ENCODE measurements at regions not wholly inside any gene's neighbourhood (a gene's known extent, or its start where the extent isn't known, plus 50 kb on each side); places are given as distances from the start of the nearest gene placed in this dataset.

GRCh38 chr2:177076636-177077179 lies 135.9 kb upstream of the HNRNPA3 start:
- TF ChIP-seq, protein P1, sequence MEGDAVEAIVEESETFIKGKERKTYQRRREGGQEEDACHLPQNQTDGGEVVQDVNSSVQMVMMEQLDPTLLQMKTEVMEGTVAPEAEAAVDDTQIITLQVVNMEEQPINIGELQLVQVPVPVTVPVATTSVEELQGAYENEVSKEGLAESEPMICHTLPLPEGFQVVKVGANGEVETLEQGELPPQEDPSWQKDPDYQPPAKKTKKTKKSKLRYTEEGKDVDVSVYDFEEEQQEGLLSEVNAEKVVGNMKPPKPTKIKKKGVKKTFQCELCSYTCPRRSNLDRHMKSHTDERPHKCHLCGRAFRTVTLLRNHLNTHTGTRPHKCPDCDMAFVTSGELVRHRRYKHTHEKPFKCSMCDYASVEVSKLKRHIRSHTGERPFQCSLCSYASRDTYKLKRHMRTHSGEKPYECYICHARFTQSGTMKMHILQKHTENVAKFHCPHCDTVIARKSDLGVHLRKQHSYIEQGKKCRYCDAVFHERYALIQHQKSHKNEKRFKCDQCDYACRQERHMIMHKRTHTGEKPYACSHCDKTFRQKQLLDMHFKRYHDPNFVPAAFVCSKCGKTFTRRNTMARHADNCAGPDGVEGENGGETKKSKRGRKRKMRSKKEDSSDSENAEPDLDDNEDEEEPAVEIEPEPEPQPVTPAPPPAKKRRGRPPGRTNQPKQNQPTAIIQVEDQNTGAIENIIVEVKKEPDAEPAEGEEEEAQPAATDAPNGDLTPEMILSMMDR (IDR thresholded peaks at IDR 0.05; ENCODE audit: low read depth, low read length) = no peak
- Histone ChIP-seq H3K36me3 (no peaks in the 10 kb centered on the region), H3K4me1 (no peaks in the 10 kb centered on the region), H3K27me3 (no peaks in the 10 kb centered on the region), H3K9me3 (no peaks in the 10 kb centered on the region), H3K4me3 (ENCODE audit: low read depth, low read length) (no peak overlapping the region)
- no peak for DNase-seq

DNA sequence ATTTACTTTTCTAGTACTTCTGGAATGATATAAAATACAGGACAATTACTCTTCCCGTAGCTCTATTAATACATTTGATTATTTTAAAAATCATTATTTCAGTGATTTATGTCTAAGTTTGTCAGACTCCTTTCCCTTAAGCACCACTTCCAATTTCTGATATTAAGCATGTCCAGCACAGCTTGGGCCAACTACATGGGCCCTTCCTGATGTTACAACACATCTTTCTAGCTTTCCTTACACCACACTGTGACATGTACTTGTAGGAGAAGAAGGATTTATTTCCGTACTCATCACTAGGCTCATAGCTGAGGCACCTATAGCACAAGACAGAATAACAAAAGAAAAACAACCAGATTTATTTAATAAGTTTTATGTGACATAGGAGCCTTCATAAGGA lies 134.8 kb upstream of the HNRNPA3 start:
- H3K4me3 ChIP-seq (ENCODE audit: low read depth, low read length) = no peak overlapping the region
- no peaks in the 10 kb centered on the region for H3K36me3 ChIP-seq
- DNase-seq = no peak
- H3K4me1 ChIP-seq = no peaks in the 10 kb centered on the region
- no peaks in the 10 kb centered on the region for H3K27me3 ChIP-seq
- TF ChIP-seq, protein P1 (IDR thresholded peaks at IDR 0.05; ENCODE audit: low read depth, low read length) = no peak
- no peaks in the 10 kb centered on the region for H3K9me3 ChIP-seq

DNA sequence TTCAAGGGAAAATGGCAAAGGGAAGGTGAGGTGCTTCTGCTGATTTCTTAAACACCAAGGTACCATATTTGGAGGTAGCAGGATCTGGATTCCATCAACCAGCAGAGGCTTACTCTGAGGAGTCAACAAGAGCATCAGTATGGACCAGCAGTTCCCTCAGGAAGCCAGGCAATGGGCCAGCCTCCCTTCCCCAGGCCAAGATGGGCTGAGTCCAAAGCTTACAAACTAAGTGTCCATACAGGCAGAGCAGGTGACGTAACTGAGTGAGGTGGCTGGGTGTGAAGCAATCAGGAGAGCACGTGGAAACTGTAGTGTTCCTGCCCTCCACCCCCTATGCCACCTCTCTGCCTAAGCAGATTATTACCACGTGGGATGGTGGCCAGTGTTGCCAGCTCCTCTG lies 134.2 kb upstream of the HNRNPA3 start:
- H3K4me3 ChIP-seq (ENCODE audit: low read depth, low read length) = no peak overlapping the region
- H3K4me1 ChIP-seq = no peaks in the 10 kb centered on the region
- no peaks in the 10 kb centered on the region for H3K27me3 ChIP-seq
- no peaks in the 10 kb centered on the region for H3K36me3 ChIP-seq
- DNase-seq = no peak
- H3K9me3 ChIP-seq = no peaks in the 10 kb centered on the region
- TF ChIP-seq, protein P1 (IDR thresholded peaks at IDR 0.05; ENCODE audit: low read depth, low read length) = no peak

DNA sequence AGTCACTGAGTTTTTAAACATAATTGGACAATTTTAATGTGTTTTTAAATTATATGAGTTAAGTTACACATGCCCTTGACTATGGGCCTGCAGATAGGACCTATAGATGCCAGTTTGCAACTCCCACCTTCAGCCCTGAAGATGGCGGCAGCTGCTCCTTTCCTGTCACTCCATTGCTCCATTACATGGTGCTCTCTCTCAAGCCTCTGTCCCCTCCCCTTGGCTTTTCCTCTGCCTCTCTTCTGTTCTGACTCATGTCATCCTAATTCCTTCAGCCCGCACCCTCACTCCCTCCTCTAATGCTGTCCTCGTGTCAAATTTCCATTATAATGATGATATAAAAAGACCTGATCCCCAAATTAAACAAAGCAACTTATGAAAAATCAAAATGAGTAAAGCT lies 133.7 kb upstream of the HNRNPA3 start:
- Histone ChIP-seq H3K4me1 (no peaks in the 10 kb centered on the region), H3K27me3 (no peaks in the 10 kb centered on the region), H3K9me3 (no peaks in the 10 kb centered on the region), H3K4me3 (ENCODE audit: low read depth, low read length) (no peak overlapping the region), H3K36me3 (no peaks in the 10 kb centered on the region)
- TF ChIP-seq, protein P1 (IDR thresholded peaks at IDR 0.05; ENCODE audit: low read depth, low read length) = no peak
- no peak for DNase-seq

GRCh38 chr2:177080746-177081284 lies 131.8 kb upstream of the HNRNPA3 start:
- no peak overlapping the region for H3K4me3 ChIP-seq (ENCODE audit: low read depth, low read length)
- H3K36me3 ChIP-seq = no peaks in the 10 kb centered on the region
- no peaks in the 10 kb centered on the region for H3K4me1 ChIP-seq
- H3K27me3 ChIP-seq = no peaks in the 10 kb centered on the region
- TF ChIP-seq, protein P1 (IDR thresholded peaks at IDR 0.05; ENCODE audit: low read depth, low read length) = no peak
- no peaks in the 10 kb centered on the region for H3K9me3 ChIP-seq
- DNase-seq = no peak

- H3K36me3 ChIP-seq = no peaks in the 10 kb centered on the region
- H3K27me3 ChIP-seq = no peaks in the 10 kb centered on the region
- no peak overlapping the region for H3K4me3 ChIP-seq (ENCODE audit: low read depth, low read length)
- H3K9me3 ChIP-seq = no peaks in the 10 kb centered on the region
- TF ChIP-seq, protein P1 (IDR thresholded peaks at IDR 0.05; ENCODE audit: low read depth, low read length) = no peak
- no peaks in the 10 kb centered on the region for H3K4me1 ChIP-seq
- DNase-seq = no peak
These were observed 128.0 kb upstream of the HNRNPA3 start for GRCh38 chr2:177084607-177085006.
